Endodermal cell (in vitro differentiated cells): ENCODE measurements at regions not wholly inside any gene's neighbourhood (a gene's known extent, or its start where the extent isn't known, plus 50 kb on each side); places are given as distances from the start of the nearest gene placed in this dataset.

Source experiments
- DNase-seq: peaks from one replicate; pipeline ENCODE4 v3.0.0-alpha.2; 2017
- H3K27ac ChIP-seq: 2 replicates; pipeline ENCODE4 v1.5.1; 2013; ENCODE audit warnings: mild to moderate bottlenecking, low read depth, low read length, moderate library complexity
- H3K27me3 ChIP-seq: 2 replicates; pipeline ENCODE4 v1.6.1; 2013; ENCODE audit warnings: mild to moderate bottlenecking, low read length, moderate library complexity; ENCODE audit not compliant: insufficient read depth, control insufficient read depth, poor library complexity, severe bottlenecking
- H3K36me3 ChIP-seq: 2 replicates; pipeline ENCODE4 v1.7.0; 2013; ENCODE audit warnings: mild to moderate bottlenecking, low read length, moderate library complexity; ENCODE audit not compliant: control insufficient read depth, insufficient read depth
- H3K4me1 ChIP-seq: one replicate; pipeline ENCODE4 v1.7.0; 2013; ENCODE audit warnings: low read length; ENCODE audit not compliant: control insufficient read depth, insufficient read depth
- H3K4me3 ChIP-seq: 2 replicates; pipeline ENCODE4 v1.5.1; 2013; ENCODE audit warnings: mild to moderate bottlenecking, low read length, moderate library complexity
- H3K9ac ChIP-seq: 2 replicates; pipeline ENCODE4 v1.6.1; 2013; ENCODE audit warnings: mild to moderate bottlenecking, low read length, moderate library complexity; ENCODE audit not compliant: poor library complexity, severe bottlenecking; ENCODE audit errors: extremely low read depth
- H3K9me3 ChIP-seq: 2 replicates; pipeline ENCODE4 v1.6.1; 2013; ENCODE audit warnings: mild to moderate bottlenecking, low read length, moderate library complexity; ENCODE audit not compliant: control insufficient read depth
- H3K27ac Mint-ChIP-seq: 2 replicates; pipeline ENCODE4 v1.8.0; 2020; ENCODE audit warnings: mixed read lengths
- H3K27me3 Mint-ChIP-seq: 2 replicates; pipeline ENCODE4 v1.8.0; 2021; ENCODE audit warnings: mild to moderate bottlenecking, mixed read lengths; ENCODE audit not compliant: insufficient read depth
- H3K36me3 Mint-ChIP-seq: 2 replicates; pipeline ENCODE4 v1.8.0; 2020; ENCODE audit warnings: low read depth, mixed read lengths
- H3K4me1 Mint-ChIP-seq: 2 replicates; pipeline ENCODE4 v1.8.0; 2020; ENCODE audit warnings: mixed read lengths
- H3K4me3 Mint-ChIP-seq: 2 replicates; pipeline ENCODE4 v1.8.0; 2020; ENCODE audit warnings: mild to moderate bottlenecking, moderate library complexity, mixed read lengths
- H3K9me3 Mint-ChIP-seq: 2 replicates; pipeline ENCODE4 v1.8.0; 2020; ENCODE audit warnings: mild to moderate bottlenecking, mixed read lengths
- WGBS, 2 experiments: methylation state at CpG; one replicate each; pipeline versions ENCODE4 v1.1.5 to v1.1.7; 2013; ENCODE audit warnings: missing lambda C conversion rate in 2 of 2, mixed read lengths in 1 of 2; ENCODE audit not compliant: insufficient coverage in 1 of 2, insufficient read length in 1 of 2; 5-methylcytosine and 5-hydroxymethylcytosine counted together
- TF ChIP-seq, protein P1 (sequence below): fragments of 200-600 bp; sonication (generic); conservative IDR thresholded peaks from 2 replicates; pipeline ENCODE4 v1.5.0; 2021; ENCODE audit warnings: antibody characterized with exemption, mild to moderate bottlenecking

DNA sequence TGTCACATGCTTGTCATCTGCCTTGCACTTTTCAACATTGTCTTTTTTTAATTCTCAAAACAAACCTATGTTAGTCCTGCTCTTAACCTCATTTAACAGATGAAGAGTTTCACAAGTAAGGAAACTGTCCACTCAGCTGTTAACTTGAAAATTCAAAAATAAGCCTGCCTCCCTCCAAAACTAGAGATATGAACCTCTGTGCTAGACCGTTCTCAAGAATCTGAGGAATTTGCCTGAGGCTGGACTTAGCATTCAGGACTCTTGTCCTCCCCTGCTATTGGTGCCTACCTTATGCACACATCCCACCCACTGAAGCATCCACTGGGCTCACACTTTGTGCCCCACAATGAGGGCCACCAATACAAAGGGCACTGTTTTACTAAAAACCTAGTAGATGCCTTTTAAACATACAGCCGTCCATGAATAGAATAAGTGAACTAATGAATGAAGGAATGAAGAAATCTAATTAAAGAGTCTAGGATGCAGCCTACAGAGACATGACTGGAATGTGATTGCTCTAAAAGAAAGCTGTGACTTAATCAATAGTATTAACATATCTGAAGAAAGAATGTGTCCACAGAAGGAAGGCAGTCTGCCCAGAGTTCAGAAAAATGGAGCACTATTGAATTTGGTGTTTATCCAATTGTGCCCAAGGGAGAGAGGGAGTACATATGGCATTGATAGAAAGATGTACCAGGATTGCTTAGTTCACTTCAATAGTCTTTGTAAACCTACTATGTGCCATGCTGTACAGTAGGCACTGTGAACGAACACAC is 238.5 kb downstream of the SPTSSA start:
- Histone ChIP-seq H3K9ac (no peak overlapping the region), H3K27me3 (no peaks in the 10 kb centered on the region), H3K36me3 (no peaks in the 10 kb centered on the region), H3K4me3 (no peak overlapping the region), H3K4me1 (peaks cover 10% of the 10 kb centered on the region), H3K27ac (no peak overlapping the region), H3K9me3 (no peaks in the 10 kb centered on the region)
- no peak for DNase-seq
- H3K9me3 Mint-ChIP-seq, result no peaks in the 10 kb centered on the region
- H3K27ac Mint-ChIP-seq, result no peak overlapping the region
- 56 to 88% methylated on average over 2 of the region's 3 CpGs for WGBS, 2 experiments
- peaks cover 10% of the 10 kb centered on the region for H3K27me3 Mint-ChIP-seq
- H3K4me1 Mint-ChIP-seq, result peaks cover 34% of the 10 kb centered on the region
- H3K4me3 Mint-ChIP-seq, result no peak overlapping the region
- H3K36me3 Mint-ChIP-seq, result no peaks in the 10 kb centered on the region
- TF ChIP-seq, protein P1, sequence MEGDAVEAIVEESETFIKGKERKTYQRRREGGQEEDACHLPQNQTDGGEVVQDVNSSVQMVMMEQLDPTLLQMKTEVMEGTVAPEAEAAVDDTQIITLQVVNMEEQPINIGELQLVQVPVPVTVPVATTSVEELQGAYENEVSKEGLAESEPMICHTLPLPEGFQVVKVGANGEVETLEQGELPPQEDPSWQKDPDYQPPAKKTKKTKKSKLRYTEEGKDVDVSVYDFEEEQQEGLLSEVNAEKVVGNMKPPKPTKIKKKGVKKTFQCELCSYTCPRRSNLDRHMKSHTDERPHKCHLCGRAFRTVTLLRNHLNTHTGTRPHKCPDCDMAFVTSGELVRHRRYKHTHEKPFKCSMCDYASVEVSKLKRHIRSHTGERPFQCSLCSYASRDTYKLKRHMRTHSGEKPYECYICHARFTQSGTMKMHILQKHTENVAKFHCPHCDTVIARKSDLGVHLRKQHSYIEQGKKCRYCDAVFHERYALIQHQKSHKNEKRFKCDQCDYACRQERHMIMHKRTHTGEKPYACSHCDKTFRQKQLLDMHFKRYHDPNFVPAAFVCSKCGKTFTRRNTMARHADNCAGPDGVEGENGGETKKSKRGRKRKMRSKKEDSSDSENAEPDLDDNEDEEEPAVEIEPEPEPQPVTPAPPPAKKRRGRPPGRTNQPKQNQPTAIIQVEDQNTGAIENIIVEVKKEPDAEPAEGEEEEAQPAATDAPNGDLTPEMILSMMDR, result no peak

DNA sequence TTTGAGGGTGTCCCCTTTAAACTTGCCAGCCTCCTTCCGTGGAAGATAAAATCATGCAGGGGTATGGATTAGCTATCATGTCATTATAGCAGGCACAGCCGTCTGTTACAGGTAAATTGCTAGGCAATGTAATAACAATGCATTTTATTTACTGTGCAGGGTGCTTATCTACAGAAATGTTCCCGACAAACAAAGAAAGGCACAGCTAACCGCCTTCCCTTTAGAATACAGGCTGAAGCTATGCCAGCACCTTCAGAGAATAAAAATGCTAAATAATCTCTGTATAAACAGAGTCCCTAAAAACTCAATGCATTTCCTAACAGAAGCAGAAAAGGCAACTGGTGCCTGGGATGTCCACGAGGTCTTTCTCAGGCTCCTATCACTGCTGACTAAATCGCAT is 239.2 kb downstream of the SPTSSA start:
- no peak for DNase-seq
- TF ChIP-seq, protein P1, result no peak
- no peak overlapping the region for H3K9ac ChIP-seq
- Mint-ChIP-seq H3K4me1 (peaks cover 29% of the 10 kb centered on the region), H3K27ac (no peak overlapping the region), H3K36me3 (no peaks in the 10 kb centered on the region), H3K9me3 (no peaks in the 10 kb centered on the region), H3K27me3 (peaks cover 8% of the 10 kb centered on the region), H3K4me3 (no peak overlapping the region)
- H3K4me3 ChIP-seq, result no peak overlapping the region
- H3K27me3 ChIP-seq, result no peaks in the 10 kb centered on the region
- no peaks in the 10 kb centered on the region for H3K36me3 ChIP-seq
- no peak overlapping the region for H3K27ac ChIP-seq
- H3K4me1 ChIP-seq, result peaks cover 10% of the 10 kb centered on the region
- H3K9me3 ChIP-seq, result no peaks in the 10 kb centered on the region
- WGBS, 2 experiments, result 80 to 95% methylated on average over 5 to 6 of the region's 6 CpGs

DNA sequence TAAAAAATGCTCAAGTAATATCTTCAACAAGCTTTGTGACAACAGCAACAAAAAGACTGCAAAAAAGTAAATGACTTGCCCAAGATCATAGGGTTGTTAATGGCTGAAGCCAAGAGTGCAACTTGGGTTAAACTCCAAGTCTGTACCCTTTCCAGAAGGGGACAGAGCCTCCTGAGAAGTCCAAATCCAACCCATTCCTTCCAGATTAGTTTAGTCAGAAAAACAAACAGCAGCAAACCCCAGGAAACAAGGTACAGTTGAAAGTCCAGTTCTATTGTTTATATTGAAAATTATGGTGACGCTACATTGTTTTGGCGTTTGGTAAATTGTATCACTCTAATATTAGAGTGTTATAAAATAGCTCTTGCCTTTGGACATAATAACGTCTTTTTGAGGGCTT is 239.9 kb downstream of the SPTSSA start:
- H3K4me3 Mint-ChIP-seq, result no peak overlapping the region
- no peak overlapping the region for H3K27ac Mint-ChIP-seq
- Histone ChIP-seq H3K4me1 (peaks cover 10% of the 10 kb centered on the region), H3K4me3 (no peak overlapping the region), H3K27me3 (no peaks in the 10 kb centered on the region), H3K36me3 (no peaks in the 10 kb centered on the region), H3K27ac (no peak overlapping the region), H3K9me3 (peaks cover under 1% of the 10 kb centered on the region), H3K9ac (no peak overlapping the region)
- WGBS, 2 experiments, result 88 to 93% methylated on average over 2 to 3 of the region's 3 CpGs
- peaks cover 27% of the 10 kb centered on the region for H3K4me1 Mint-ChIP-seq
- TF ChIP-seq, protein P1, result no peak
- H3K27me3 Mint-ChIP-seq, result peaks cover 2% of the 10 kb centered on the region
- H3K36me3 Mint-ChIP-seq, result no peaks in the 10 kb centered on the region
- DNase-seq, result no peak
- no peaks in the 10 kb centered on the region for H3K9me3 Mint-ChIP-seq
